ENCODE measurements at regions not wholly inside any gene's neighbourhood (a gene's known extent, or its start where the extent isn't known, plus 50 kb on each side); places are given as distances from the start of the nearest gene placed in this dataset.
"Not testable (repeated sequence)": the region's sequence is repeated elsewhere in the genome, so short reads cannot be mapped to it uniquely, and the experiment has no call there.

DNA sequence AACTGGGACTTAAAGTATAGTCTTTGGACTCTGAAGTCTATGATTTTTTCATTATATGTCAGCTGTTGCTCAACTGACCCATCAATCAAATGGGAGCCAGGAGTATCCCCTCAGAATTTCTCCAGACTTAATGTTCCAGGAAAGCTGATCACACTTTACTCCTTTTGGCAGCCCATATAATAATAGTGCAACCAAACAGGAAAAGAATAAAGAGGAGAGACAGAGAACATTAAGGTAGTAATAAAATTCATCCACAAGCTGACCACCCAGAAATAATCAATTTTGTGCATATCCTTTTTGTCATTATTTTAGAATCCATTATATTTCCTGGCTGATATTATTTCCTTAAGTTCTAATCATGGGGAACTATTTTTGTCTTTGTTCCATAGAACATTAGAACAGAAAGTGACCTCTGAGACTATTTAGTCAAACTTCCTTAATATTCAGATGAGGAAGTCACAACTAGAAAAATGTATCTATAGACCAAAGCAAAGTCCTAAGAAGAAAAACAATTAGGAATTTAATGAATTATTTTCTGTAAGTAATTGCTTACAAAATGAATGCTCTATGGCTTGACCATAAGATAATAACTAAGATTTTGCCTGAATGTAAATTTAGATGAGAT lies 238.1 kb upstream of the SEL1L start:
- no peak overlapping the region for H3K27ac ChIP-seq (ENCODE audit: low read depth in 1 of 2, low read length in 2 of 2)
- no peak overlapping the region for H3K4me3 ChIP-seq (ENCODE audit: low read length)
- Mint-ChIP-seq H3K27me3 (no peaks in the 10 kb centered on the region), H3K9me3 (peaks cover 3% of the 10 kb centered on the region), H3K36me3 (ENCODE audit: low read depth) (no peaks in the 10 kb centered on the region), H3K4me3 (no peak overlapping the region), H3K27ac (no peak overlapping the region), H3K4me1 (ENCODE audit: low read depth) (no peaks in the 10 kb centered on the region)
- no peaks in the 10 kb centered on the region for H3K36me3 ChIP-seq (ENCODE audit: insufficient read depth, low read length)
- no peaks in the 10 kb centered on the region for H3K4me1 ChIP-seq (ENCODE audit: insufficient read depth, low read length)
- ATAC-seq (ENCODE audit: poor library complexity) = no peak
- DNase-seq = no peak
- no peaks in the 10 kb centered on the region for H3K9me3 ChIP-seq (ENCODE audit: control insufficient read depth in 1 of 2, insufficient read depth in 1 of 2, low read length in 2 of 2)
- no peaks in the 10 kb centered on the region for H3K27me3 ChIP-seq (ENCODE audit: control insufficient read depth in 1 of 2, insufficient read depth in 2 of 2, low read length in 2 of 2)
- ChIA-PET CTCF (no interaction called here), POLR2A (no interaction called here)
- intact Hi-C loops (cut with DNase I, micrococcal nuclease) = no loop called here
- TF ChIP-seq, protein P1, sequence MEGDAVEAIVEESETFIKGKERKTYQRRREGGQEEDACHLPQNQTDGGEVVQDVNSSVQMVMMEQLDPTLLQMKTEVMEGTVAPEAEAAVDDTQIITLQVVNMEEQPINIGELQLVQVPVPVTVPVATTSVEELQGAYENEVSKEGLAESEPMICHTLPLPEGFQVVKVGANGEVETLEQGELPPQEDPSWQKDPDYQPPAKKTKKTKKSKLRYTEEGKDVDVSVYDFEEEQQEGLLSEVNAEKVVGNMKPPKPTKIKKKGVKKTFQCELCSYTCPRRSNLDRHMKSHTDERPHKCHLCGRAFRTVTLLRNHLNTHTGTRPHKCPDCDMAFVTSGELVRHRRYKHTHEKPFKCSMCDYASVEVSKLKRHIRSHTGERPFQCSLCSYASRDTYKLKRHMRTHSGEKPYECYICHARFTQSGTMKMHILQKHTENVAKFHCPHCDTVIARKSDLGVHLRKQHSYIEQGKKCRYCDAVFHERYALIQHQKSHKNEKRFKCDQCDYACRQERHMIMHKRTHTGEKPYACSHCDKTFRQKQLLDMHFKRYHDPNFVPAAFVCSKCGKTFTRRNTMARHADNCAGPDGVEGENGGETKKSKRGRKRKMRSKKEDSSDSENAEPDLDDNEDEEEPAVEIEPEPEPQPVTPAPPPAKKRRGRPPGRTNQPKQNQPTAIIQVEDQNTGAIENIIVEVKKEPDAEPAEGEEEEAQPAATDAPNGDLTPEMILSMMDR (IDR thresholded peaks at IDR 0.05) = no peak

- Mint-ChIP-seq H3K4me3 (no peak overlapping the region), H3K27me3 (no peaks in the 10 kb centered on the region), H3K36me3 (ENCODE audit: low read depth) (no peaks in the 10 kb centered on the region), H3K4me1 (ENCODE audit: low read depth) (no peaks in the 10 kb centered on the region), H3K9me3 (peaks cover 3% of the 10 kb centered on the region), H3K27ac (no peak overlapping the region)
- POLR2A ChIA-PET = no interaction called here
- Histone ChIP-seq H3K36me3 (ENCODE audit: insufficient read depth, low read length) (no peaks in the 10 kb centered on the region), H3K27me3 (ENCODE audit: control insufficient read depth in 1 of 2, insufficient read depth in 2 of 2, low read length in 2 of 2) (no peaks in the 10 kb centered on the region), H3K4me3 (ENCODE audit: low read length) (no peak overlapping the region), H3K9me3 (ENCODE audit: control insufficient read depth in 1 of 2, insufficient read depth in 1 of 2, low read length in 2 of 2) (no peaks in the 10 kb centered on the region), H3K4me1 (ENCODE audit: insufficient read depth, low read length) (no peaks in the 10 kb centered on the region), H3K27ac (ENCODE audit: low read depth in 1 of 2, low read length in 2 of 2) (no peak overlapping the region)
- TF ChIP-seq, protein P1 (IDR thresholded peaks at IDR 0.05) = no peak
- DNase-seq (peak in 2 of 14 experiments; percentile 1 to 15), ATAC-seq (ENCODE audit: poor library complexity) (no peak)
- CTCF ChIA-PET = no interaction called here
- intact Hi-C loops (cut with DNase I, micrococcal nuclease) = no loop called here
These were observed 238.7 kb upstream of the SEL1L start for GRCh38 chr14:81772381-81772780.

GRCh38 chr14:81776531-81776930 lies 242.9 kb upstream of the SEL1L start:
- Mint-ChIP-seq H3K27me3 (no peaks in the 10 kb centered on the region), H3K36me3 (ENCODE audit: low read depth) (no peaks in the 10 kb centered on the region), H3K4me1 (ENCODE audit: low read depth) (no peaks in the 10 kb centered on the region), H3K4me3 (no peak overlapping the region), H3K9me3 (no peaks in the 10 kb centered on the region), H3K27ac (no peak overlapping the region)
- intact Hi-C loops (cut with DNase I, micrococcal nuclease) = no loop called here
- Histone ChIP-seq H3K27ac (ENCODE audit: low read depth in 1 of 2, low read length in 2 of 2) (no peak overlapping the region), H3K9me3 (ENCODE audit: control insufficient read depth in 1 of 2, insufficient read depth in 1 of 2, low read length in 2 of 2) (no peaks in the 10 kb centered on the region), H3K4me1 (ENCODE audit: insufficient read depth, low read length) (no peaks in the 10 kb centered on the region), H3K36me3 (ENCODE audit: insufficient read depth, low read length) (no peaks in the 10 kb centered on the region), H3K27me3 (ENCODE audit: control insufficient read depth in 1 of 2, insufficient read depth in 2 of 2, low read length in 2 of 2) (no peaks in the 10 kb centered on the region), H3K4me3 (ENCODE audit: low read length) (no peak overlapping the region)
- DNase-seq = no peak
- ChIA-PET POLR2A (no interaction called here), CTCF (no interaction called here)
- TF ChIP-seq, protein P1 (IDR thresholded peaks at IDR 0.05) = no peak
- no peak for ATAC-seq (ENCODE audit: poor library complexity)

- intact Hi-C loops (cut with DNase I, micrococcal nuclease); H3K27me3 Mint-ChIP-seq; ATAC-seq (ENCODE audit: poor library complexity); H3K27ac ChIP-seq (ENCODE audit: low read depth in 1 of 2, low read length in 2 of 2); H3K4me3 Mint-ChIP-seq; H3K4me1 ChIP-seq (ENCODE audit: insufficient read depth, low read length); H3K9me3 Mint-ChIP-seq; H3K4me1 Mint-ChIP-seq (ENCODE audit: low read depth); H3K27me3 ChIP-seq (ENCODE audit: control insufficient read depth in 1 of 2, insufficient read depth in 2 of 2, low read length in 2 of 2); DNase-seq; POLR2A ChIA-PET; H3K36me3 ChIP-seq (ENCODE audit: insufficient read depth, low read length); H3K4me3 ChIP-seq (ENCODE audit: low read length); H3K9me3 ChIP-seq (ENCODE audit: control insufficient read depth in 1 of 2, insufficient read depth in 1 of 2, low read length in 2 of 2); H3K27ac Mint-ChIP-seq; H3K36me3 Mint-ChIP-seq (ENCODE audit: low read depth); CTCF ChIA-PET: not testable (repeated sequence)
These were observed 248.1 kb upstream of the SEL1L start for GRCh38 chr14:81781798-81782197.

Measured in CD4-positive, alpha-beta T cell (primary cell).